Head of caudate nucleus (tissue), 42 donors: ENCODE measurements at regions not wholly inside any gene's neighbourhood (a gene's known extent, or its start where the extent isn't known, plus 50 kb on each side); places are given as distances from the start of the nearest gene placed in this dataset.
"Not testable (repeated sequence)": the region's sequence is repeated elsewhere in the genome, so short reads cannot be mapped to it uniquely, and the experiment has no call there.

Experiments
- DNase-seq, 42 donors: peaks; one replicate each; pipeline versions ENCODE4 v3.0.0 to v3.0.0-alpha.2; 2020 to 2021; ENCODE audit warnings: mixed read lengths in 7 of 42
- intact Hi-C: fragments of 100-400 bp; cut with DNase I; formaldehyde crosslinking; loops from one replicate; pipeline ENCODE4 v1.15.0; 2022

DNA sequence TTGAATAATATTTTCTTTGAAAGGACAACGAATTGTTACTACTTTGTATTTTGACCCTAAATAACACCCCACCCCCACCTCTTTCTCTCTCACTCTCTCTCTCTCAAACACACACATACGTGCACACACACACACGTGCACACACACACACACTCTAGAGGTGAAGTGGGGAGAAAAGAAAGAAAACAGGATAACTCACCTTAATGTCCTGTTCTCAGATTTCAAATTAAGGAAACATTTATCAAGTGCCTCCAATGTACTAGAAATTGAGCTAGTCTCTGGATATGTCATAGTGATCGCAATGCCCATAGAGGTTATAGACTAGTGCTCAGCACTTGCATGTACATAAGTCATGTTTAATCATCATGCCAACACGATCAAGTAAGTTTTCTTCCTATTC is 1483.6 kb upstream of the SEL1L start:
- DNase-seq, result no peak
- intact Hi-C loops, result no loop called here

DNA sequence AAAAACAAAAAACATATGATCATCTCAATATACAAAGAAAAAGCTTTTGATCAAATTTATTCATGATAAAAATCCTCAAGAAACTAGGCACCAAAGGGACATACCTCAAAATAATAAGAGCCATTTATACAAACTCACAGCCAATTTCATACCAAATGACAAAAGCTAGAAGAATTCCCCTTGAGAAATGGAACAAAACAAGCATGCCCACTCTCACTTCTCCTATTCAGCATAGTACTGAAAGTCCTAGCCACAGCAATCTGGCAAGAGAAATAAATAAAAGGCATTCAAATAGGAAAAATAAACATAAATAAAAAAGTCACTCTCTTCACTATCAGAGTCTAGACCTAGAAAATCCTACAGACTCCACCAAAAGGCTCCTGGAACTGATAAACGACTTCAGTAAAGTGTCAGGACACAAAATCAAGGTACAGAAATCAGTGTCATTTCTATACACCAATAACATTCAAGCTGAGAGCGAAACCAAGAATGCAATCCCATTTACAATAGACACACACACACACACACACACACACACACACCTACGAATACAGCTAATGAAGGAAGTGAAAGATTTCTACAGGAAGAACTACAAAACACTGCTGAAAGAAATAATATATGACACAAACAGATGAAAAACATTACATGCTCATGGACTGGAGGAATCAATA is 1486.2 kb upstream of the SEL1L start:
- DNase-seq, result no peak
- intact Hi-C loops, result no loop called here

DNA sequence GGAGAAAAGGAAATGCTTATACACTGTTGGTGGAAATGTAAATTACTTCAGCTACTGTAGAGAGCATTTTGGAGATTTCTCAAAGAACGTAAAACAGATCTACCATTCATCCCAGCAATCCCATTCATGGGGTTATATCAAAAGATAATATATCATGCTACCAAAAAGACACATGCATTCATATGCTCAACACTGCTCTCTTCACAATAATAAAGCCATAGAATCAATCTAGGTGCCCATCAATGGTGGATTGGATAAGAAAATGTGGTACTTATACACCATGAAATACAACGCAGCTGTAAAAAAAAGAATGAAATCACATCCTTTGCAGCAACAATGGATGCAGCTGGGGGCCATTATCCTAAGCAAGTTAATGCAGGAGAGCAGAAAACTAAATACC is 1487.7 kb upstream of the SEL1L start:
- DNase-seq, result no peak
- intact Hi-C loops, result no loop called here

DNA sequence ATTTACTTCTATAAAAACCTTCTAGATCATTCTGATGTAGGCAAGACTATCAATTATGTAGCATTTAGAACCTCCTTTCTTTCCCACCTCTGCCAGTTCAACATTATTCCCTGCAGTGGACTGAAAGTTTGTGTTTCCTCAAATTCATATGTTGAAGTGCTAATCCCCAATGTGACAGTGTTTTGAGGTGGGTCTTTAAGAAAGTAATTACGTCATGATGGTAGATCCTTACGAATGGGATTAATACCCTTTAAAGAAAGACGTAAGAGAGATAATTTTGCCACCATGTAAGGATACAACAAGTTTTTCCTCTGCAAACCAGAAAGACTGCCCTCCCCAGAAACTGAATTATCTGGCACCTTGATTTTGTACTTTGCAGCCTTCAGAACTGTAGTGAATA is 1489.7 kb upstream of the SEL1L start:
- no peak for DNase-seq
- intact Hi-C loops, result no loop called here

DNA sequence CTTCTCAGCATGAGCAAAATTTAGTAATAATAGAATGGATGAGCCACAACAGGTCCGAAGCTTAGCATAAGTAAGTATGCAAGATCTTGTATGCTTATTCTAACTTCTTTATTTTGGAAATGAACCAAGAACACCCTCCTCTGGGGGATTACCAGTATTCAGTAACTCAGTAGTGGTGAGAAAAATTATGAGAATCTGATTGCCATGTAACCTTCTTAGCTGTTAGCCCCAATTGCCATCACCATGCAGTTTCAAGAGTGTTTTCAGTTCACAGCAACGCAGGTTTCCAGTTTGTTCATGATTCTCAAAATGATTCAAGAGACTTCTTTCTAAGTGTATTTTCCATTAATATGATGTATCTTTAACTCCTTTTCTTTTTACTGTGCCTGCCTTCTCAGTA is 1507.6 kb upstream of the SEL1L start:
- no peak for DNase-seq
- intact Hi-C loops, result no loop called here

DNA sequence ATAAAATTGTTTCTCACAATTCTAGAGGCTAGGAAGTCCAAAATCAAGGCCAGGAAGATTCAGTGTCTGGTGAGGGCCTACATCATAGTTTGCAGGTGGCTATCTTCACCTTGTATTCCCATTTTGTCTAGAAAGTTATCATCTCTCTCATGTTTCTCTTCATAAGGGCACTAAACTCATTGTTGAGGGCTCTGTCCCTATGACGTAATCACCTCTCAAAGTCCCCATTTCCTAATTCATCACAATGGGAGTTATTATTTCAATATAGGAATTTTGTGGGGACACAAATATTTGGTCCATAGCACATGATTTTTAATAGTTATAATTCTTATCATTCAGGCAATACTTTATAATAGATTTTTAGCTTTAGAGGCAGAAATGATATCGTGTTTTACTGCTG is 1509.2 kb upstream of the SEL1L start:
- intact Hi-C loops, result no loop called here

DNA sequence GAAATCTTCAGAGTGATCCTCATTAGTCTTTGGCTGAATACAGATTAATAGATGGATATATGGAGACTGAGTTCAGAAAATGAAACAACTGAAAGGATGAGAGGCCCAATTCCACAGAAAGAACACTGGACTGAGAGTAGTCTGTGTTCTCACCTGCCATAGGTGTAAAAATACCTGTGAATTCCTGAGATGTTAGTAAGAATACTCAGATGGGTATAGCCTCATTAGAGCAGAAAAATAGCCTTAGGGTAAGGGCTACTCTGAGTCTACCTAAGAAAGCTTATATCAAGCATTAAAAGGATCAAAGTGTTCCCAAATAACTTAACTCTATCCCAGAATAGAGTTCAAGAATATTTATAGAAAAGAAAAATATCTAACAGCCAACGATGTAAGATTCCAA is 1510.3 kb upstream of the SEL1L start:
- DNase-seq, result no peak
- intact Hi-C loops, result no loop called here

More for the DNA sequence above, 1509.2 kb upstream of the SEL1L start:
- DNase-seq, result no peak

DNA sequence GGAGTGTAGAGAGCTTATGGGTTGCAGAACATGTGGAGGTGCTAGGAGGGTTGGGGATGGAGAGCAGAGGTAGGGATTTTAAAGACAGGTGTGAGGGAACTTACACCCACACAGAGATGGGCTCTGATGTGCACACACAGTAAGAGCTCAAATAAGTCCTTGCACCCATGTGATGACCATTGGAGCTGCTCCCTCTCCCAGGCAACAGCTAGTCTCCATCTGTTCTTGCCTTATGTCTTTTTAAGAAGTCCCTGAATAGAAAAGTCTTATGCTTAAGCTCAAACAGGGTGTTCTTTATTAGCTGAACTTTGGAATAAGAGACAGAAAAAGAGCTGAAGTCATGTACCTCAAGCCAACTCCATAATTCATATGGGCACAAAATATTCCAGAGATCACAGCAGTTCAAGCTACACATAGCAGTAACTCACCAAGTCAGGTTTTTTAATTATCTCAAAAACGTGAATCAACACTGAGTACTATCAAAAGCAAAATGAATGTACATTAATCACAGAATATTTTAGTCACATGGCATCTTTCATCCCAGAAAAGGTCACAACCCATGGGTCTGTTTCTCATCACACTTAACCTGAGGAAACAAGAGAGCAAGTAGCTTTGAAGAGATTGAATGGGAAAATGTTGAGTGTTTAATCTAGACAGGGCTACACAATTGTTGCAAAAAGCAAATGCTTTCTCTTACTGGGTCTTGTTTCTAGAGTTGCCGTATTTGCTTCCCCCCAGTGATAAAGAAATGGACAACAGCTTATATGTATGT is 1513.6 kb upstream of the SEL1L start:
- intact Hi-C loops, result no loop called here
- no peak for DNase-seq

DNA sequence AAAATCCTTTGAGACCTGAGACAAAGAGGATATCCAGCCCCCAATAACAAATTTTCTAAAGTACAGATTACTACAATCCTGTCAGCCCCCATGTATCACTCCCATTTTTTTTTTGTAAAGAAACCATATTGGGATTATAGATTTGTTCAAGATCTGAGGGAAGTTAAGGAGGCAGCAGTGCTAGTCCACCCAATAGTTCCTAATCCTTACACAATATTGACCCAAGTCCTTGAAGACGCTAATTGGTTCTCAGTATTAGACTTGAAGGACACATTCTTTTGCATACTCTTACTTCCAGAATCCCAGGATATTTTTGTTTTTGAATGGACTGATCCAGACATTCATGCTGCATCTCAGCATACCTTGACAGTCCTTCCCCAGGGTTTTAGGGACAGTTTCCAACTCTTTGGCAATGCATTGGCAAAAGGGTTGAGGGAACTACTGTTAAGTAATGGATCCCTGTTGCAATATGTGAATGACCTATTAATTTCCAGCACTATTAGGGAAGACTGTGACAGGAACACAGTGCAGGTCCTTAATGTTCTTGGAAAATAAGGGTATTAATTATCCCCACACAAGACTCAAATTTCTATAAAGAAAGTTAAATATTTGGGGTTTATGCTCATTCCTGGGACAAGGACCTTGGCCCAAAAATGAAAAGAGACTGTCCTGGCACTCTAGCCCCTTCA is 1519.5 kb upstream of the SEL1L start:
- intact Hi-C loops, result no loop called here
- no peak for DNase-seq

DNA sequence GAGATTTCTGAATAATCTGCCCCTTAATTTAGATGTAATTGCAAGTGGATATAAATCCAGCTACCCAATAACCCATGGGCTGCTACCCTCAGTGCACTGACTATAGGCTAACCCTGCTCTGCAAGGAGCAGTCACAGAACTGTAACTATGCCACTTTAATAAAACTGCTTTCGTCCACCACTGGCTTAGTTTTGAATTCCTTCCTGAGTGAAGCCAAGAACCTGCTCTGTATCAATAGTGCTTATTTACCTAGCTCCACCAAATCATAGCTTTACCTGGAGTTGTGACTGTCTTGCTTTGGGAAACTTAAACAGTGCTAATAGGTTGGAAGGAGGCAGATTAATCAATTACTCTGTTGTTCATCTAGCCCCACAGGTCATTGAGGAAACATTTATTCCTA is 1524.4 kb upstream of the SEL1L start:
- intact Hi-C loops, result no loop called here
- no peak for DNase-seq

DNA sequence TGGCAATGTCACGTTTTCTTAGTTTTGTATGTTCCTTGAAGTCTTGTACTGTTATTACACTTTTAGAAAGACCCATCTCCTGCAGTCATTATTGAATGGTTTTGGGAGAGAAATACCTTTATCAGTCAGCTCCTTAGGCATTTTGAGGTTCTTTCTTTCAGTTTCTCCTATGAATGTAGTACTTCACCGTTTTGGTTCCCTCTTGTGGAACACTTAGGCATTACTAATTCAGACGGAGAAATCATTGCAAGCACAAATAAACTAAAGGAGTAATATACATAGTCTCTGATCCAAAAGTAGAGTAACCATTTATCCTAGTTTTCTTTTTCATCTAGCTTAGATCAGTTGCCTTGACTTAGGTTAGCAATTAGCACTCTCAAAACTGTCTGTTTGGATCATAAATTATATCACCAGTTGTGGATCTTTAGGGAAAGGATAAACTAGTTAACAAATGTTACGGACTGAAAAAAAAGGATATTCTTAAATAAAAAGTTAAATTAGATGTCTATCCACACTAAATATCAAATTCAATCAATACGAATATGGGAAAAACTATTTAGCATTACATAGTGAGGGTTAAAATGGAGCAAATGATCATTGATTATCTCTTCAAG is 1538.3 kb upstream of the SEL1L start:
- DNase-seq, result no peak
- intact Hi-C loops, result no loop called here

DNA sequence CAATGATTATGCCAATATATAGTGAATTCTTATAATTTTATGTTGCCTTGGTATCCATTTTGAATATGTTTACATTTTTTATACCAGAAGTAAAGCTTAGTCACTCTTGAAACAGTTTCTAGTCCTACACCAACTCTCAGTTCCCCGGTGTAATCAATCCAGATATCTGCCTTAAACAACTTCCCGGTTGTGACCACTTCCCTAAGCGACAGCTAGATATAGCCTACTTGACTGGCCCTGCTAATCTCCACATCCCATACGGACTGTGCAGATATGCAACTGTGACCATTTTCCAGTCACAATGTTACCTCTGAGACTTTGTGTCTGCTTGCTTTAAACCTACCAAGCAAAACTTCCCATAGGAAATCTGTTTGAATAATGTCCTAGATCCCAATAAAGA is 1551.5 kb upstream of the SEL1L start:
- intact Hi-C loops, result no loop called here
- DNase-seq, result no peak

DNA sequence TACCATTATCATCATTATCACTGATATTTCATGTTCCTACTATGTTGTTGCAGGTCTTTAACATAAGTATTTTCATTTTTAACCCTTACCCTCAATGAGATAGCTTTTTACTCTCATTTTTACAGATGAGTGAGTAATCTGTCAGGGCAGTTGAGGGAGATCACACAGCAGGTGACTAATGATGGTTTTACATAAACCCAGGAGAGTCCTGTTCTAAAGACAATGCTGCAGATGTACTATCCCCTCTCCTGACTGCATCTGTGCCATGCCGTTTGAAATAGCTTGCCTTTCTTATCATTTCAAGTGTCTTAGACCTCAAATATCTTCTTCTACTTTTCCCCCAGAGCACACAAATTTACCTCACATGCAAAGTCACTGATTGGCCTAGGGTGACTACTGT is 1552.1 kb upstream of the SEL1L start:
- intact Hi-C loops, result no loop called here

DNA sequence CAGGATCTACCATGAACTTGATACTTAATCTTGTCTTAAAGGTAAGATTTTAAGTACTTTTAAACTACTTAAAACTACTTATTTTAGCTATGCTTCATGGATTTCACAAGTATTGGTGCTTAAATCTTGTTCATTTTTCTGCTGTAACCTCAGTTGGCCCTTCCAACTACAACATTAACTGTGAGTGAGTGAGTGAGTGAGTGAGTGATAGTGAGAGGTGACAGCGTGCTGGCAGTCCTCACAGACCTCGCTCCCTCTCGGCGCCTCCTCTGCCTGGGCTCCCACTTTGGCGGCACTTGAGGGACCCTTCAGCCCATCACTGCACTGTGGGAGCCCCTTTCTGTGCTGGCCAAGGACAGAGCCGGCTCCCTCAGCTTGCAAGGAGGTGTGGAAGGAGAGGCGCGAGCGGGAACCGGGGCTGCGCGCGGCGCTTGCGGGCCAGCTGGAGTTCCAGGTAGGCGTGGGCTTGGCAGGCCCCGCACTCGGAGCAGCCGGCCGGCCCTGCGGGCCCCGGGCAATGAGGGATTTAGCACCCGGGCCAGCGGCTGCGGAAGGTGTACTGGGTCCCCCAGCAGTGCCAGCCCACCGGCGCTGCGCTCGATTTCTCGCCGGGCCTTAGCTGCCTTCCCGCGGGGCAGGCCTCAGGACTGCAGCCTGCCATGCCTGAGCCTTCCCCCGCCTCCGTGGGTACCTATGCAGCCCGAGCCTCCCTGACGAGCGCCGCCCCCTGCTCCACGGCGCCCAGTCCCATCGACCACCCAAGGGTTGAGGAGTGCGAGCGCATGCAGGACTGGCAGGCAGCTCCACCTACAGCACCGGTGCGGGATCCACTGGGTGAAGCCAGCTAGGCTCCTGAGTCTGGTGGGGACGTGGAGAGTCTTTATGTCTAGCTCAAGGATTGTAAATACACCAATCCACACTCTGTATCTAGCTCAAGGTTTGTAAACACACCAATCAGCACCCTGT is 1558.6 kb upstream of the SEL1L start:
- intact Hi-C loops, result not testable (repeated sequence)
- DNase-seq, result peak in 1 of 42 donors; percentile 30

More for the DNA sequence above, 1552.1 kb upstream of the SEL1L start:
- DNase-seq, result no peak

DNA sequence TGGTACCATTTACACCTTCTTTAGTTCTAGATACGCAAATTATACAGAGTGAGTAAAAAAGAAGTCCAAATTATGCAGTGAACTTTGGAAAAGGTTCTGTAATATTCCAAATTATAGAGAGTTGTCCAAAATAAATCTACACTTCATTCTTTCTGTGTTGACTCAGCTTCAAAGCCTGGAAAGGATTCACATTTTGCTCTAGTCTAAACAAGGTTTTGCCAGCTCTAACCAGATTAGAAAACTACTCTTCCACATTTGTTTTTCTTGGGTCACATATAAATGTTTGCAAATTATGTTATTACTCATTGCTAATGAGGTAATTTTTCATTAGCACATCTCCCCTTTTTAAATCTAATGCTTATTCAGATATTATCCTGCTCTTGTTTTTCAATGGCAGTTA is 1562.4 kb upstream of the SEL1L start:
- intact Hi-C loops, result no loop called here
- no peak for DNase-seq

DNA sequence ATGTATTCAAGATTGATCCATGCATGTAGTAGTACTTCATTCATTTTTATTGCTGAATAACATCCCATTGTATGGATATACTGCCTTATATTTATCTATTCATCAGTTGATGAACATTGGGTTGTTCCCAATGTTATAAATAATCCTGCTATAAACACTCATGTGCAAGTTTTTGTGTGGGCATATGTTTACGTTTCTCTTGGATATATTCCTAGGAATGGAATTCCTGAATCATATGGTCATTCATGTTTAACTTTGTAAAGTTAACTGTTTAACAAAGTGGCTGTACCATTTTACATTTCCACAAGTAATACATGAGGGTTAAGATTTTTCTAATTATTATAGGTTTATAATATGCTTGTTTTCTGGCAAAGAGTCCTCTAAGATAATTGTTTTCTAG is 1568.2 kb upstream of the SEL1L start:
- intact Hi-C loops, result no loop called here

DNA sequence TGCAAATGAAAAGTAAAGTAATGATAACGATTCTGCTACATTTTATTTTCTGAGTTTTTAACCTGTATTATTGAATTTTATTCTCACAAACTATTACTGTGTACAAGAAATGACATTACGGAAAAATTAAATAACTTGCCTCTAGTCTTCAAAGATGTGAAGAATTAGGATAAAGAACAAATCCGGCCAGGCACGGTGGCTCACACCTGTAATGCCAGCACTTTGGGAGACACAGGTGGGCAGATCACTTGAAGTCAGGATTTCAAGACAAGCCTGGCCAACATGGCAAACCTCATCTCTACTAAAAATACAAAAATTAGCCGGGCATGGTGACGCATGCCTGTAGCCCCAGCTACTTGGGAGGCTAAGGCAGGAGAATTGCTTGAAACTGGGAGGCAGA is 1584.4 kb upstream of the SEL1L start:
- intact Hi-C loops, result no loop called here
- DNase-seq, result no peak

More for the DNA sequence above, 1568.2 kb upstream of the SEL1L start:
- DNase-seq, result no peak

DNA sequence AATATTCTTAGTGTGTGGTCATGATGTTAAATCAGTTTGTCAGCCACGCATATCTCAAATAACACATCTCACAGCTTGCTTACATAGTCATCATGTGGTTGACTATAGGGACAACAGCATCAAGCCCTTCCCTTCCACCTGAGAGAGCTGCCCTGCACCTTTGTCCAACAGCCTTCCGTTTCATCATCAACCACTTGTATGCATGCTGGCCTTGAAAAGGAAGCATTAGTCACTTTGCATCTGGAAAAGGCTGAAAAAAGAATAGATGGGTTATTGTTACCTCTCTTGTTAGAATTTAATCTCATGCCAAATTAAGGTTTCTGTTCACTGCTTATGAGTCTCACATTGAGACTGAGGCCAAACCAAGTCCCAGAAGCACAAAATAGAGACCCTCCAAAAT is 1586.5 kb upstream of the SEL1L start:
- intact Hi-C loops, result no loop called here
- no peak for DNase-seq

DNA sequence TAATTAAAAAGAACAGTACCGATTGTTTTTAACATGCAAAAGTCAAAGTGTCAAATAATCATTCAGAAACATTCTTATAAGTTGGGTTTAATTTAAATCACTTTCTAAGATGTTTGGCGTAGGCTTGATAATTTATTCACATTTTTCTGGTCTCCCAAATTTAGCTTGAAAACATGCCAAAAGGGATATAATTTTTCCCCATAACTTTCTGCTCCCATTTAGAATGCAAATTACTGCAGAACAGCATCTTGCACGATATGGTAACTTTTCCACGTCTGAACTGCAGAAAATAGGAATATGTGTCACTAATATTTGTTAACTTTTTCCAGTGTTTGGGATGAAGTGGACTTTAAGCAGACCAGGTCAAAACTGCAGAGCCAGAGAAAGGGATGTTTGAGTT is 1592.4 kb upstream of the SEL1L start:
- no peak for DNase-seq
- intact Hi-C loops, result no loop called here
